ENCODE measurements at regions not wholly inside any gene's neighbourhood (a gene's known extent, or its start where the extent isn't known, plus 50 kb on each side); places are given as distances from the start of the nearest gene placed in this dataset.

- H3K4me1 ChIP-seq: peaks cover 0 to 8% (median 2%) of the 10 kb centered on the region in 4 donors
- no peaks in the 10 kb centered on the region for H3K36me3 ChIP-seq
- intact Hi-C loops (cut with DNase I): no loop called here
- ATAC-seq (peak; percentile 99 to 100 (median 100)), DNase-seq (peak; percentile 90 to 97 (median 95))
- H3K27ac ChIP-seq: peak overlapping the region; percentile 61 to 77 (median 66)
- H3K4me3 ChIP-seq: no peak overlapping the region
- H3K9me3 ChIP-seq: no peaks in the 10 kb centered on the region
- 37% methylated on average over 3 of the region's 7 CpGs for WGBS (ENCODE audit: insufficient coverage, low coverage, low lambda C conversion rate, missing lambda C conversion rate)
- TF ChIP-seq POLR2A (IDR thresholded peaks at IDR 0.05): peak; percentile 84
- TF ChIP-seq, protein P1, sequence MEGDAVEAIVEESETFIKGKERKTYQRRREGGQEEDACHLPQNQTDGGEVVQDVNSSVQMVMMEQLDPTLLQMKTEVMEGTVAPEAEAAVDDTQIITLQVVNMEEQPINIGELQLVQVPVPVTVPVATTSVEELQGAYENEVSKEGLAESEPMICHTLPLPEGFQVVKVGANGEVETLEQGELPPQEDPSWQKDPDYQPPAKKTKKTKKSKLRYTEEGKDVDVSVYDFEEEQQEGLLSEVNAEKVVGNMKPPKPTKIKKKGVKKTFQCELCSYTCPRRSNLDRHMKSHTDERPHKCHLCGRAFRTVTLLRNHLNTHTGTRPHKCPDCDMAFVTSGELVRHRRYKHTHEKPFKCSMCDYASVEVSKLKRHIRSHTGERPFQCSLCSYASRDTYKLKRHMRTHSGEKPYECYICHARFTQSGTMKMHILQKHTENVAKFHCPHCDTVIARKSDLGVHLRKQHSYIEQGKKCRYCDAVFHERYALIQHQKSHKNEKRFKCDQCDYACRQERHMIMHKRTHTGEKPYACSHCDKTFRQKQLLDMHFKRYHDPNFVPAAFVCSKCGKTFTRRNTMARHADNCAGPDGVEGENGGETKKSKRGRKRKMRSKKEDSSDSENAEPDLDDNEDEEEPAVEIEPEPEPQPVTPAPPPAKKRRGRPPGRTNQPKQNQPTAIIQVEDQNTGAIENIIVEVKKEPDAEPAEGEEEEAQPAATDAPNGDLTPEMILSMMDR (IDR thresholded peaks at IDR 0.05): no peak
- no peaks in the 10 kb centered on the region for H3K27me3 ChIP-seq
Measured at GRCh38 chr12:69024413-69024812, 91.4 kb upstream of the CPM start.

- H3K36me3 ChIP-seq: no peaks in the 10 kb centered on the region
- H3K27me3 ChIP-seq: no peaks in the 10 kb centered on the region
- H3K4me1 ChIP-seq: peaks cover 0 to 8% (median 2%) of the 10 kb centered on the region in 4 donors
- intact Hi-C loops (cut with DNase I): no loop called here
- WGBS (ENCODE audit: insufficient coverage, low coverage, low lambda C conversion rate, missing lambda C conversion rate): 65% methylated on average over 4 of the region's 4 CpGs
- peak overlapping the region; percentile 61 to 77 (median 66) for H3K27ac ChIP-seq
- ATAC-seq (peak in 1 of 4 donors; percentile 23), DNase-seq (no peak)
- H3K4me3 ChIP-seq: no peak overlapping the region
- TF ChIP-seq, protein P1 (IDR thresholded peaks at IDR 0.05): no peak
- TF ChIP-seq POLR2A (IDR thresholded peaks at IDR 0.05): no peak
- no peaks in the 10 kb centered on the region for H3K9me3 ChIP-seq
Measured at GRCh38 chr12:69024907-69025306, 91.9 kb upstream of the CPM start.

DNA sequence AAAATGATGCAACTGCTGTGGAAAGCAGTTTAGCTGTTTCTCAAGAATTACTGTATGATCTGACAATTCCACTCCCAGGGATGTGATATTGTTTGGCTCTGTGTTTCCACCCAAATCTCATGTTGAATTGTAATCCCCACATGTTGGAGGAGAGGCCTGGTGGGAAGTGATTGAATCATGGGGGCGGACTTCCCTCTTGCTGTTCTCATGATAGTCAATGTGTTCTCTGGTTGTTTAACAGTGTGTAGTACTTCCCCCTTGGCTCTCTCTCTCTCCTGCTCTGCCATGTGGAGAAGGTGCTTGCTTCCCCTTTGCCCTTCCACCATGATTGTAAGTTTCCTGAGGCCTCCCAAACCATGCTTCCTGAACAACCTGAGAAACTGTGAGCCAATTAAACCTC lies 93.4 kb upstream of the CPM start:
- Histone ChIP-seq H3K36me3 (no peaks in the 10 kb centered on the region), H3K27me3 (no peaks in the 10 kb centered on the region), H3K4me1 (peaks cover 0 to 8% (median 2%) of the 10 kb centered on the region in 4 donors), H3K4me3 (no peak overlapping the region), H3K27ac (no peak overlapping the region), H3K9me3 (no peaks in the 10 kb centered on the region)
- DNase-seq: no peak
- intact Hi-C loops (cut with DNase I): no loop called here
- ATAC-seq: no peak
- WGBS (ENCODE audit: insufficient coverage, low coverage, low lambda C conversion rate, missing lambda C conversion rate): no CpG with 5 or more reads among the region's 1 CpG
- TF ChIP-seq, protein P1 (IDR thresholded peaks at IDR 0.05): no peak
- no peak for TF ChIP-seq POLR2A (IDR thresholded peaks at IDR 0.05)

DNA sequence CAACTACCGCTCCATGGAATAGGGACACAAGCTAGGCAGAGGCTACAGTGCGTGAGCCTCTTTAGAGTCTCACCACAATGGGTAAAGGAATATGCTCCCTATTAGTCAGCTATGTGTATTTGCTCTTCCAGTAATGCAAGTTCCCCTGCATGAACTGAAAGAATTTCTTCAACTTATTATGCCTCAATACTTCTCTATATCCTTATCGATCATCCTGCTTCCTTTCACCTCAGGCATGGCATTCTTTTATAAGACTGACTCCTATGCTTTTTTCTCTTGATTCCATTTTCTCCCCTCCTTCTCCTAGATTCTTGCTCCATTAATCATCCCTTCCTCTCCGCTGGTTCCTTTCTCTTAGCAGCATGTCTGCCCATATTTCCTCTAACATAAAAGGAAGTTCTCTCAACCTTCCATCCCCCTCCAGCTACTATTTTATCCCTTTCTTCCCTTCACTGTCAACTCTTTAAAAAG lies 94.5 kb upstream of the CPM start:
- no peak overlapping the region for H3K27ac ChIP-seq
- TF ChIP-seq POLR2A (IDR thresholded peaks at IDR 0.05): no peak
- TF ChIP-seq, protein P1 (IDR thresholded peaks at IDR 0.05): no peak
- no peak overlapping the region for H3K4me3 ChIP-seq
- WGBS (ENCODE audit: insufficient coverage, low coverage, low lambda C conversion rate, missing lambda C conversion rate): 61% methylated on average over 3 of the region's 4 CpGs
- H3K9me3 ChIP-seq: no peaks in the 10 kb centered on the region
- H3K27me3 ChIP-seq: no peaks in the 10 kb centered on the region
- intact Hi-C loops (cut with DNase I): no loop called here
- peaks cover 0 to 8% (median 2%) of the 10 kb centered on the region in 4 donors for H3K4me1 ChIP-seq
- DNase-seq: no peak
- ATAC-seq: no peak
- H3K36me3 ChIP-seq: no peaks in the 10 kb centered on the region
